Lower leg skin (tissue), 3 donors: ENCODE measurements at regions not wholly inside any gene's neighbourhood (a gene's known extent, or its start where the extent isn't known, plus 50 kb on each side); places are given as distances from the start of the nearest gene placed in this dataset.

ENCODE experiments used
- POLR2A ChIP-seq, 2 donors: fragments of 450-650 bp; IDR thresholded peaks; one replicate each; pipeline ENCODE4 v1.6.1; 2016 to 2017; ENCODE audit warnings: antibody characterized with exemption in 2 of 2, mild to moderate bottlenecking in 1 of 2, moderate library complexity in 1 of 2
- TF ChIP-seq, protein P1 (sequence below), 3 donors: fragments of 450-650 bp; IDR thresholded peaks; one replicate each; pipeline ENCODE4 v1.5.1; 2016; ENCODE audit warnings: antibody characterized with exemption in 3 of 3, mild to moderate bottlenecking in 3 of 3, moderate library complexity in 2 of 3

DNA sequence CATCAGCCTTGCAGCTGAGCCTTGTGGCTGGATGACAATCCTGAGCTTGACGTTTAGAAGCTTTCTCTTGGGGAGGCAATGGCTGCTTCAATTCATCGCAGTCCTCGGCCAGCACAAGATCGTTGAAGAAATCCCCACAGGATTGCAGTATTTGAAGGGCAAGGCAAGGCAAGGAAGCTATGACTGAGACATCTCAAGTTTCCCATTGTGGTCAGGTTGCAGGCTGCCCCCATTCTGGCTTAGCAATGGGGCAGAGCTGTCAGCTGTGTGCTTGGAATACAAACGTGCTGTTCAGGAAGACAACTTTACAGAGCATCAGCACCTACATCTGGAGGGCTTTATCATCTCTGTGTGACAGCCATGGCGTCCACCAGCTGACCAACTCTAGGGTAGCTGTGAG is 275.9 kb upstream of the TBL1XR1 start:
- TF ChIP-seq, protein P1, sequence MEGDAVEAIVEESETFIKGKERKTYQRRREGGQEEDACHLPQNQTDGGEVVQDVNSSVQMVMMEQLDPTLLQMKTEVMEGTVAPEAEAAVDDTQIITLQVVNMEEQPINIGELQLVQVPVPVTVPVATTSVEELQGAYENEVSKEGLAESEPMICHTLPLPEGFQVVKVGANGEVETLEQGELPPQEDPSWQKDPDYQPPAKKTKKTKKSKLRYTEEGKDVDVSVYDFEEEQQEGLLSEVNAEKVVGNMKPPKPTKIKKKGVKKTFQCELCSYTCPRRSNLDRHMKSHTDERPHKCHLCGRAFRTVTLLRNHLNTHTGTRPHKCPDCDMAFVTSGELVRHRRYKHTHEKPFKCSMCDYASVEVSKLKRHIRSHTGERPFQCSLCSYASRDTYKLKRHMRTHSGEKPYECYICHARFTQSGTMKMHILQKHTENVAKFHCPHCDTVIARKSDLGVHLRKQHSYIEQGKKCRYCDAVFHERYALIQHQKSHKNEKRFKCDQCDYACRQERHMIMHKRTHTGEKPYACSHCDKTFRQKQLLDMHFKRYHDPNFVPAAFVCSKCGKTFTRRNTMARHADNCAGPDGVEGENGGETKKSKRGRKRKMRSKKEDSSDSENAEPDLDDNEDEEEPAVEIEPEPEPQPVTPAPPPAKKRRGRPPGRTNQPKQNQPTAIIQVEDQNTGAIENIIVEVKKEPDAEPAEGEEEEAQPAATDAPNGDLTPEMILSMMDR (IDR thresholded peaks at IDR 0.05), result no peak
- TF ChIP-seq POLR2A (IDR thresholded peaks at IDR 0.05), result no peak
